ENCODE measurements at regions not wholly inside any gene's neighbourhood (a gene's known extent, or its start where the extent isn't known, plus 50 kb on each side); places are given as distances from the start of the nearest gene placed in this dataset.

- DNase-seq (no peak), ATAC-seq (ENCODE audit: insufficient read depth, low read depth) (no peak)
- TF ChIP-seq EZH2 (IDR thresholded peaks at IDR 0.05; ENCODE audit: borderline replicate concordance, low read depth, low read length, severe bottlenecking) (no peak), CTCF (IDR thresholded peaks at IDR 0.05; ENCODE audit: borderline replicate concordance, extremely low read depth, low read length, poor library complexity, severe bottlenecking) (no peak)
- H3K27ac ChIP-seq (ENCODE audit: low read length) = no peak overlapping the region
- no peaks in the 10 kb centered on the region for H3K9me3 ChIP-seq (ENCODE audit: insufficient read depth, low read length, severe bottlenecking)
- no peak overlapping the region for H3K4me3 ChIP-seq (ENCODE audit: low read depth in 1 of 2, low read length in 2 of 2)
- H3K36me3 ChIP-seq (ENCODE audit: insufficient read depth, low read length) = no peaks in the 10 kb centered on the region
- H3K79me2 ChIP-seq (ENCODE audit: insufficient read depth, low read length) = no peaks in the 10 kb centered on the region
- no peaks in the 10 kb centered on the region for H3K4me1 ChIP-seq (ENCODE audit: insufficient read depth, low read length)
- no peak overlapping the region for H3K4me2 ChIP-seq (ENCODE audit: insufficient read depth, low read length)
- H4K20me1 ChIP-seq (ENCODE audit: insufficient read depth, low read length) = no peaks in the 10 kb centered on the region
- no peak overlapping the region for H3K9ac ChIP-seq (ENCODE audit: low read depth, low read length)
- H2AFZ ChIP-seq (ENCODE audit: low read depth, low read length) = no peak overlapping the region
- no peaks in the 10 kb centered on the region for H3K27me3 ChIP-seq (ENCODE audit: insufficient read depth, low read length, poor library complexity)
Observed at GRCh38 chr15:36409819-36410218, 169.6 kb upstream of the CDIN1 start.

- TF ChIP-seq EZH2 (IDR thresholded peaks at IDR 0.05; ENCODE audit: borderline replicate concordance, low read depth, low read length, severe bottlenecking) = no peak
- TF ChIP-seq CTCF (IDR thresholded peaks at IDR 0.05; ENCODE audit: borderline replicate concordance, extremely low read depth, low read length, poor library complexity, severe bottlenecking) = no peak
- Histone ChIP-seq H3K4me3 (ENCODE audit: low read depth in 1 of 2, low read length in 2 of 2) (no peak overlapping the region), H3K4me2 (ENCODE audit: insufficient read depth, low read length) (no peak overlapping the region), H3K36me3 (ENCODE audit: insufficient read depth, low read length) (no peaks in the 10 kb centered on the region), H3K27me3 (ENCODE audit: insufficient read depth, low read length, poor library complexity) (no peaks in the 10 kb centered on the region), H3K27ac (ENCODE audit: low read length) (no peak overlapping the region), H2AFZ (ENCODE audit: low read depth, low read length) (no peak overlapping the region), H4K20me1 (ENCODE audit: insufficient read depth, low read length) (no peaks in the 10 kb centered on the region), H3K9ac (ENCODE audit: low read depth, low read length) (no peak overlapping the region), H3K9me3 (ENCODE audit: insufficient read depth, low read length, severe bottlenecking) (no peaks in the 10 kb centered on the region), H3K79me2 (ENCODE audit: insufficient read depth, low read length) (no peaks in the 10 kb centered on the region), H3K4me1 (ENCODE audit: insufficient read depth, low read length) (no peaks in the 10 kb centered on the region)
- DNase-seq = no peak
- ATAC-seq (ENCODE audit: insufficient read depth, low read depth) = no peak
Observed at GRCh38 chr15:36414670-36415069, 164.8 kb upstream of the CDIN1 start.

GRCh38 chr15:36415643-36416042, 163.8 kb upstream of the CDIN1 start:
- DNase-seq = no peak
- Histone ChIP-seq H3K36me3 (ENCODE audit: insufficient read depth, low read length) (no peaks in the 10 kb centered on the region), H3K27ac (ENCODE audit: low read length) (no peak overlapping the region), H3K27me3 (ENCODE audit: insufficient read depth, low read length, poor library complexity) (no peaks in the 10 kb centered on the region), H3K4me3 (ENCODE audit: low read depth in 1 of 2, low read length in 2 of 2) (no peak overlapping the region), H3K9me3 (ENCODE audit: insufficient read depth, low read length, severe bottlenecking) (no peaks in the 10 kb centered on the region), H4K20me1 (ENCODE audit: insufficient read depth, low read length) (no peaks in the 10 kb centered on the region), H2AFZ (ENCODE audit: low read depth, low read length) (no peak overlapping the region), H3K4me1 (ENCODE audit: insufficient read depth, low read length) (no peaks in the 10 kb centered on the region), H3K79me2 (ENCODE audit: insufficient read depth, low read length) (no peaks in the 10 kb centered on the region), H3K4me2 (ENCODE audit: insufficient read depth, low read length) (no peak overlapping the region), H3K9ac (ENCODE audit: low read depth, low read length) (no peak overlapping the region)
- TF ChIP-seq CTCF (IDR thresholded peaks at IDR 0.05; ENCODE audit: borderline replicate concordance, extremely low read depth, low read length, poor library complexity, severe bottlenecking) = no peak
- no peak for TF ChIP-seq EZH2 (IDR thresholded peaks at IDR 0.05; ENCODE audit: borderline replicate concordance, low read depth, low read length, severe bottlenecking)
- ATAC-seq (ENCODE audit: insufficient read depth, low read depth) = no peak

- Histone ChIP-seq H3K79me2 (ENCODE audit: insufficient read depth, low read length) (no peaks in the 10 kb centered on the region), H3K4me1 (ENCODE audit: insufficient read depth, low read length) (no peaks in the 10 kb centered on the region), H3K4me2 (ENCODE audit: insufficient read depth, low read length) (no peak overlapping the region), H2AFZ (ENCODE audit: low read depth, low read length) (no peak overlapping the region), H3K9me3 (ENCODE audit: insufficient read depth, low read length, severe bottlenecking) (no peaks in the 10 kb centered on the region), H3K27me3 (ENCODE audit: insufficient read depth, low read length, poor library complexity) (no peaks in the 10 kb centered on the region), H3K27ac (ENCODE audit: low read length) (no peak overlapping the region), H4K20me1 (ENCODE audit: insufficient read depth, low read length) (no peaks in the 10 kb centered on the region), H3K9ac (ENCODE audit: low read depth, low read length) (no peak overlapping the region), H3K4me3 (ENCODE audit: low read depth in 1 of 2, low read length in 2 of 2) (no peak overlapping the region), H3K36me3 (ENCODE audit: insufficient read depth, low read length) (no peaks in the 10 kb centered on the region)
- no peak for DNase-seq
- no peak for ATAC-seq (ENCODE audit: insufficient read depth, low read depth)
- TF ChIP-seq CTCF (IDR thresholded peaks at IDR 0.05; ENCODE audit: borderline replicate concordance, extremely low read depth, low read length, poor library complexity, severe bottlenecking) = no peak
- no peak for TF ChIP-seq EZH2 (IDR thresholded peaks at IDR 0.05; ENCODE audit: borderline replicate concordance, low read depth, low read length, severe bottlenecking)
Observed at GRCh38 chr15:36422631-36423030, 156.8 kb upstream of the CDIN1 start.

All from DND-41 (cell line).